Mammary epithelial cell (primary cell): ENCODE measurements at regions not wholly inside any gene's neighbourhood (a gene's known extent, or its start where the extent isn't known, plus 50 kb on each side); places are given as distances from the start of the nearest gene placed in this dataset.

Experiments used
- EZH2 ChIP-seq: IDR thresholded peaks from 2 replicates; pipeline ENCODE4 v1.6.1; 2012; ENCODE audit warnings: low read length, inconsistent platforms, borderline replicate concordance
- TF ChIP-seq, protein P1 (sequence below), 2 donors: IDR thresholded peaks in 1 of 2; conservative IDR thresholded peaks in 1 of 2; 2 replicates each; pipeline ENCODE4 v1.5.1; 2011 to 2012; ENCODE audit warnings: inconsistent platforms in 2 of 2, low read length in 2 of 2, mild to moderate bottlenecking in 2 of 2, control low read depth in 1 of 2, low read depth in 1 of 2; ENCODE audit not compliant: insufficient read depth in 1 of 2; ENCODE audit errors: extremely low read depth in 1 of 2

DNA sequence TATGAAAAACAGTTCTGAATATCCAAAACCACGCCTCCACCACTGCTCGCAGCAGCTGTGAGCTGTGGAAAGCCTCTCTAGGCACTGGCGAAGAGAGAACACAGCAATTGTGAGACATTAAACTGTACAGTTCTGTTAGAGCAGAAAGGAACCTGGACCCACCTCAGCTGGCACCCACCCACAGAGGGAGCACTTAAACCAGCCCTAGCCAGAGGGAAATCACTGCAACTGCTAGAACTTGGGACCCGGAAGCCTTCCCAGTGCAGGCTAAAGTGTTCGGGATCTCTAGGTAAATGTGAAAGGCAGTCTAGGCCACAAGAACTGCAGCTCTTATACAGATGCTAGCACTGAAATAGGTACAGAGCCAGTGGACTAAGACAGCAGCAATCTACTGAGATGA lies 308.8 kb downstream of the PRR32 start:
- TF ChIP-seq EZH2: no peak
- TF ChIP-seq, protein P1, sequence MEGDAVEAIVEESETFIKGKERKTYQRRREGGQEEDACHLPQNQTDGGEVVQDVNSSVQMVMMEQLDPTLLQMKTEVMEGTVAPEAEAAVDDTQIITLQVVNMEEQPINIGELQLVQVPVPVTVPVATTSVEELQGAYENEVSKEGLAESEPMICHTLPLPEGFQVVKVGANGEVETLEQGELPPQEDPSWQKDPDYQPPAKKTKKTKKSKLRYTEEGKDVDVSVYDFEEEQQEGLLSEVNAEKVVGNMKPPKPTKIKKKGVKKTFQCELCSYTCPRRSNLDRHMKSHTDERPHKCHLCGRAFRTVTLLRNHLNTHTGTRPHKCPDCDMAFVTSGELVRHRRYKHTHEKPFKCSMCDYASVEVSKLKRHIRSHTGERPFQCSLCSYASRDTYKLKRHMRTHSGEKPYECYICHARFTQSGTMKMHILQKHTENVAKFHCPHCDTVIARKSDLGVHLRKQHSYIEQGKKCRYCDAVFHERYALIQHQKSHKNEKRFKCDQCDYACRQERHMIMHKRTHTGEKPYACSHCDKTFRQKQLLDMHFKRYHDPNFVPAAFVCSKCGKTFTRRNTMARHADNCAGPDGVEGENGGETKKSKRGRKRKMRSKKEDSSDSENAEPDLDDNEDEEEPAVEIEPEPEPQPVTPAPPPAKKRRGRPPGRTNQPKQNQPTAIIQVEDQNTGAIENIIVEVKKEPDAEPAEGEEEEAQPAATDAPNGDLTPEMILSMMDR (conservative IDR thresholded peaks at IDR 0.05 in 1 of 2, IDR thresholded peaks at IDR 0.05 in 1 of 2; ENCODE audit: extremely low read depth in 1 of 2, insufficient read depth in 1 of 2, low read depth in 1 of 2, low read length in 2 of 2): no peak
